Smooth muscle cell (in vitro differentiated cells): ENCODE measurements at regions not wholly inside any gene's neighbourhood (a gene's known extent, or its start where the extent isn't known, plus 50 kb on each side); places are given as distances from the start of the nearest gene placed in this dataset.
"Not testable (repeated sequence)": the region's sequence is repeated elsewhere in the genome, so short reads cannot be mapped to it uniquely, and the experiment has no call there.

Experiments
- DNase-seq: peaks from one replicate; lab custom pipeline; 2025; ENCODE audit not compliant: unreplicated experiment; lab: John Stamatoyannopoulos, UW
- H2AFZ ChIP-seq: fragments of 200-600 bp; sonication (generic); 2 replicates; pipeline ENCODE4 v1.6.0; 2016; ENCODE audit warnings: antibody characterized with exemption, low read depth, mild to moderate bottlenecking
- H3F3A ChIP-seq: fragments of 200-600 bp; sonication (generic); 2 replicates; pipeline ENCODE4 v1.6.0; 2017; ENCODE audit warnings: antibody characterized with exemption, low read depth
- H3K27ac ChIP-seq: fragments of 200-600 bp; sonication (generic); 2 replicates; pipeline ENCODE4 v1.5.1; 2016; ENCODE audit warnings: low read depth, mild to moderate bottlenecking
- H3K27me3 ChIP-seq: fragments of 200-600 bp; sonication (generic); 2 replicates; pipeline ENCODE4 v1.6.1; 2016; ENCODE audit warnings: low read depth, mild to moderate bottlenecking
- H3K36me3 ChIP-seq: fragments of 200-600 bp; sonication (generic); 2 replicates; pipeline ENCODE4 v1.5.1; 2016; ENCODE audit warnings: low read depth
- H3K4me1 ChIP-seq: fragments of 200-600 bp; sonication (generic); 2 replicates; pipeline ENCODE4 v1.5.1; 2016; ENCODE audit warnings: low read depth
- H3K4me2 ChIP-seq: fragments of 200-600 bp; sonication (generic); 2 replicates; pipeline ENCODE4 v1.6.0; 2016; ENCODE audit warnings: mild to moderate bottlenecking
- H3K4me3 ChIP-seq: fragments of 200-600 bp; sonication (generic); 2 replicates; pipeline ENCODE4 v1.5.1; 2016; ENCODE audit warnings: mild to moderate bottlenecking
- H3K79me2 ChIP-seq: fragments of 200-600 bp; sonication (generic); 2 replicates; pipeline ENCODE4 v1.6.0; 2016; ENCODE audit warnings: low read depth, mild to moderate bottlenecking
- H3K9ac ChIP-seq: fragments of 200-600 bp; sonication (generic); 2 replicates; pipeline ENCODE4 v1.6.0; 2016; ENCODE audit warnings: low read depth
- H3K9me3 ChIP-seq: fragments of 200-600 bp; sonication (generic); replicated peaks from 2 replicates; pipeline ENCODE4 v1.5.1; 2016; ENCODE audit warnings: low read depth
- H4K20me1 ChIP-seq: fragments of 200-600 bp; sonication (generic); 2 replicates; pipeline ENCODE4 v1.6.0; 2016; ENCODE audit warnings: low read depth
- CTCF ChIP-seq: fragments of 200-600 bp; sonication (generic); IDR thresholded peaks from 2 replicates; pipeline ENCODE4 v1.5.1; 2017; ENCODE audit warnings: borderline replicate concordance, mild to moderate bottlenecking, antibody characterized with exemption; ENCODE audit not compliant: insufficient read depth, poor library complexity, severe bottlenecking
- WGBS: methylation state at CpG from one replicate; pipeline ENCODE4 v1.1.7; 2016; ENCODE audit warnings: low lambda C conversion rate; 5-methylcytosine and 5-hydroxymethylcytosine counted together

GRCh38 chr3:182142928-182143327, 431.2 kb downstream of the SOX2 start:
- H3K4me3 ChIP-seq, result no peak overlapping the region
- H3K9me3 ChIP-seq, result no peaks in the 10 kb centered on the region
- H2AFZ ChIP-seq, result no peak overlapping the region
- H3K4me1 ChIP-seq, result peaks cover 11% of the 10 kb centered on the region
- H3F3A ChIP-seq, result no peaks in the 10 kb centered on the region
- no peaks in the 10 kb centered on the region for H3K79me2 ChIP-seq
- WGBS, result 15% methylated on average over 2 of the region's 2 CpGs
- H4K20me1 ChIP-seq, result no peaks in the 10 kb centered on the region
- H3K27me3 ChIP-seq, result peaks cover 47% of the 10 kb centered on the region
- no peak overlapping the region for H3K4me2 ChIP-seq
- no peak overlapping the region for H3K27ac ChIP-seq
- TF ChIP-seq CTCF, result no peak
- H3K9ac ChIP-seq, result no peak overlapping the region
- no peak for DNase-seq
- no peaks in the 10 kb centered on the region for H3K36me3 ChIP-seq

GRCh38 chr3:182143903-182144302, 432.2 kb downstream of the SOX2 start:
- no peak for TF ChIP-seq CTCF
- no peak for DNase-seq
- peaks cover 47% of the 10 kb centered on the region for H3K27me3 ChIP-seq

DNA sequence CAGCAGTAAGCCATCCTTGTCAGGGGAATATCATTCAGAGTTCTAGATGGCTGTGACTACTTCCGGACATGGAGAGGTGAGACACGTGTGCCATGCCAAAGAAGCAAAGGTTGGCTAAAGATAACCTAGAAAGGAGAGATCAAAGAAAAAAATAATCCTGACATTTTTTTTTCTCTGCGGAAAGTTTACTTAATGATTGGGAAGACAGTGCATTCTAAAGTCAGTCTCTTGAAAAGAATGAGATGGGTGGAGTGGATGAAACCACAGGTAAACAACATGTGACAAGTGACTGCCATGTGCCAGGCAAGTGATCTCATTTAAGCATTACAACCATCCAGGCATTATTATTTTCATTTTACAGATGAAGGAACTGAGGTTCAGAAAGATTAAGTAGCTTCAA, 436.6 kb downstream of the SOX2 start:
- TF ChIP-seq CTCF, result no peak
- Histone ChIP-seq H3K4me1 (peaks cover 2% of the 10 kb centered on the region), H3K36me3 (no peaks in the 10 kb centered on the region), H3K27me3 (peaks cover 17% of the 10 kb centered on the region), H3K79me2 (no peaks in the 10 kb centered on the region), H3K9me3 (no peaks in the 10 kb centered on the region), H2AFZ (no peak overlapping the region), H3K27ac (no peak overlapping the region), H3K4me3 (no peak overlapping the region), H3F3A (no peaks in the 10 kb centered on the region), H3K9ac (no peak overlapping the region), H4K20me1 (no peaks in the 10 kb centered on the region), H3K4me2 (no peak overlapping the region)
- DNase-seq, result no peak
- WGBS, result 91% methylated on average over 3 of the region's 3 CpGs

More at GRCh38 chr3:182143903-182144302, 432.2 kb downstream of the SOX2 start:
- no peak overlapping the region for H3K27ac ChIP-seq
- no peak overlapping the region for H3K9ac ChIP-seq
- peaks cover 11% of the 10 kb centered on the region for H3K4me1 ChIP-seq
- no peak overlapping the region for H3K4me3 ChIP-seq
- WGBS, result 90% methylated on average over 2 of the region's 2 CpGs
- H2AFZ ChIP-seq, result no peak overlapping the region
- no peaks in the 10 kb centered on the region for H3K9me3 ChIP-seq
- no peak overlapping the region for H3K4me2 ChIP-seq
- no peaks in the 10 kb centered on the region for H3K36me3 ChIP-seq
- no peaks in the 10 kb centered on the region for H4K20me1 ChIP-seq
- no peaks in the 10 kb centered on the region for H3F3A ChIP-seq
- no peaks in the 10 kb centered on the region for H3K79me2 ChIP-seq

DNA sequence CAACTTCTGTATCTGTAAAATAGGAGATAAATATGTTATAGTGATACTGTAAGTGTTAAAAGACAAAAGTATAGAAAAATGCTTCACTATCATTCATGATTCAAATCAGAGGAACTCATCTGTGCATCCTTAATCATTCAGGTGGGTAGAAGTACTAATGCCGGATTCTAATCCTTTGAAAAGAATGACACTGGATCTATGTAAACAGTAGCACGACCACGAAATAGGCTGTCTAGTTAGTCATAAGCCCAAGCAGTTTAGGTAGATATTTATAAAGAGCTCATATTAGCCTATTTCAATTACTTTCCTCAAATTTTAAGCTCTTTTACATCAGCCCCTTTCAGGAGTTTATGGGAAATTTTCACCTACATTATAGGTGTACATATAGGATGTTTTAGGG, 437.9 kb downstream of the SOX2 start:
- no peak overlapping the region for H2AFZ ChIP-seq
- H3K4me1 ChIP-seq, result no peaks in the 10 kb centered on the region
- H3K36me3 ChIP-seq, result no peaks in the 10 kb centered on the region
- no peak overlapping the region for H3K4me3 ChIP-seq
- no peaks in the 10 kb centered on the region for H3K79me2 ChIP-seq
- H3K4me2 ChIP-seq, result no peak overlapping the region
- no peaks in the 10 kb centered on the region for H3F3A ChIP-seq
- 64% methylated on average over 3 of the region's 3 CpGs for WGBS
- H3K27ac ChIP-seq, result no peak overlapping the region
- no peaks in the 10 kb centered on the region for H4K20me1 ChIP-seq
- no peak for DNase-seq
- H3K9me3 ChIP-seq, result no peaks in the 10 kb centered on the region
- H3K9ac ChIP-seq, result no peak overlapping the region
- H3K27me3 ChIP-seq, result peaks cover 6% of the 10 kb centered on the region
- TF ChIP-seq CTCF, result no peak

DNA sequence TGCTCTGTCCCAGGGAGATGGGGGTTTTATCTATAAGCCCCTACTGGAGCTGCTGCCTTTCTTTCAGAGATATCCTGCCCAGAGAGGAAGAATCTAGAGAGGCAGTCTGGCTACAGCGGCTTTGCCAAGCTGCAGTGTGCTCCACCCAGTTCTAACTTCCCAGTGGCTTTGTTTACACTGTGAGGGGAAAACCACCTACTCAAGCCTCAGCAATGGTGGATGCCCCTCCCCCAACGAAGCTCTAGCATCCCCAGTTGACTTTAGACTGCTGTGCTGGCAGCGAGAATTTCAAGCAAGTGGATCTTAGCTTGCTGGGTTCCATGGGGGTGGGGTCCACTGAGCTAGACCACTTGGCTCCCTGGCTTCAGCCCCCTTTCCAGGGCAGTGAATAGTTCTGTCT, 444.6 kb downstream of the SOX2 start:
- WGBS, result 82% methylated on average over 3 of the region's 3 CpGs
- not testable (repeated sequence) for H3F3A ChIP-seq, H3K9ac ChIP-seq, H3K4me2 ChIP-seq, H3K27ac ChIP-seq, H3K9me3 ChIP-seq, H3K79me2 ChIP-seq, H2AFZ ChIP-seq, DNase-seq, H3K4me1 ChIP-seq, H3K4me3 ChIP-seq, H3K36me3 ChIP-seq, H4K20me1 ChIP-seq
- peaks cover 15% of the 10 kb centered on the region for H3K27me3 ChIP-seq
